Body of pancreas (tissue), 4 donors: ENCODE measurements at regions not wholly inside any gene's neighbourhood (a gene's known extent, or its start where the extent isn't known, plus 50 kb on each side); places are given as distances from the start of the nearest gene placed in this dataset.

Experiments used
- ATAC-seq: fragments of 150-250 bp; one replicate; pipeline ENCODE4 v1.9.1; 2016
- DNase-seq, 4 donors: peaks; one replicate each; pipeline ENCODE4 v3.0.0-alpha.2; 2019
- H3K27ac ChIP-seq, 4 donors: fragments of 200-600 bp; sonication (generic); 1 replicate in 3 of 4; 2 replicates in 1 of 4; pipeline versions ENCODE4 v1.5.1 to v1.6.1; 2016 to 2019; ENCODE audit warnings: mild to moderate bottlenecking in 1 of 4, mixed read lengths in 1 of 4, moderate library complexity in 1 of 4
- H3K27me3 ChIP-seq, 2 donors: fragments of 200-600 bp; sonication (generic); one replicate each; pipeline ENCODE4 v1.6.0; 2016; ENCODE audit warnings: mild to moderate bottlenecking in 1 of 2
- H3K36me3 ChIP-seq, 2 donors: fragments of 200-600 bp; sonication (generic); replicated peaks in 1 of 2; 2 replicates each; pipeline ENCODE4 v1.5.1; 2016; ENCODE audit warnings: low read depth in 2 of 2; ENCODE audit not compliant: insufficient read depth in 1 of 2
- H3K4me1 ChIP-seq: fragments of 200-600 bp; sonication (generic); one replicate; pipeline ENCODE4 v1.6.0; 2016
- H3K4me3 ChIP-seq, 2 donors: fragments of 200-600 bp; sonication (generic); 1 replicate in 1 of 2; 2 replicates in 1 of 2; pipeline ENCODE4 v1.5.1; 2016 to 2019
- H3K9me3 ChIP-seq, 3 donors: fragments of 200-600 bp; sonication (generic); 1 replicate in 2 of 3; 2 replicates in 1 of 3; pipeline ENCODE4 v1.5.1; 2016
- CTCF ChIP-seq, 7 experiments: fragments of 450-650 bp in 4 of 7; fragments of 200-600 bp in 3 of 7; sonication (generic) in 3 of 7; IDR thresholded peaks; one replicate each; pipeline ENCODE4 v1.5.1; 2016 to 2019; ENCODE audit warnings: antibody characterized with exemption in 7 of 7
- POLR2A ChIP-seq, 3 donors: fragments of 450-650 bp; IDR thresholded peaks; one replicate each; pipeline ENCODE4 v1.6.1; 2016; ENCODE audit warnings: antibody characterized with exemption in 3 of 3, mild to moderate bottlenecking in 2 of 3
- WGBS, 2 donors: methylation state at CpG; one replicate each; pipeline ENCODE4 v1.1.5; 2017; 5-methylcytosine and 5-hydroxymethylcytosine counted together
- intact Hi-C: fragments of 100-400 bp; cut with DNase I; formaldehyde crosslinking; loops from one replicate; pipeline ENCODE4 v1.15.1; 2023

DNA sequence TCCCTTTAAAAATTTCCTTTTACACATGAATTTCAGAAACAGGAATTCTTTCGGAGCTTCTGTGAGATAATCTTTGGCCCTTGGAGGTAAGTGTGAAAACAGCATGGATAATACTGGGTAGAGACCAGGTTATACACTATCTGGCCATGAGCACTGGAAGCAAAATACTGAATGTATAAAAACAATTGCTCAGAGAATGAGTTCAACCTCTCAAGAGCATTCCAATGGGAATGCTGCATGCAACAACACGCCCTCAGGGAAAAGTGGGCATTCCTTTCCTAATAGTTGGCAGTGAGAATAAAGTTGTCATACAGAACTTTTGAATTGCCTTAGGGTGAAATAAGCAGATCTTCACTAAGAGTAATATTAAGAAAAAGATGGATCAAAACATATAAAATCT, 574.8 kb upstream of the DIPK2B start:
- H3K9me3 ChIP-seq: no peaks in the 10 kb centered on the region
- DNase-seq: no peak
- 73 to 76% methylated on average over 2 of the region's 2 CpGs for WGBS, 2 donors
- H3K36me3 ChIP-seq: no peaks in the 10 kb centered on the region
- H3K4me1 ChIP-seq: peaks cover 12% of the 10 kb centered on the region
- no peaks in the 10 kb centered on the region for H3K27me3 ChIP-seq
- TF ChIP-seq POLR2A (IDR thresholded peaks at IDR 0.05): no peak
- TF ChIP-seq CTCF (IDR thresholded peaks at IDR 0.05): no peak
- ATAC-seq: no peak
- intact Hi-C loops: no loop called here
- H3K4me3 ChIP-seq: no peak overlapping the region
- no peak overlapping the region for H3K27ac ChIP-seq

DNA sequence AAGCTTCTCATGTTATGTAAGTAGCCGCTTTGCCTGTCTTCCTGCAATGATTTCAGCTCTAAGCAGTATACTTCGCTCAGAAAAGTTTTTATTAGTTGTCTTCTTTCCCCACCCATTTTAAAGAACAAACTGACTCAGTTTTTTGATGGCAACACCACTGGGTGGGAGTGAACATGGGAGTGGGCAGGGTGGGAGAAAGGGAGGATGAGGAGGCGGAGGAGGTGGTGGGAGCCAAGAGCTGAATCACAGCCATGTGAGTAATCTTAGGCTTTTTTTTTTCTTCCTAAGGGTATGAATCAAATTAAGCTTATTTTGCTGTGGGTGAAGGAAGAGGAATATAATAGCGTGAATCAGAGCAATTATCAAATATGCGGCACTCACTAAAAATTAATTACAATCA, 574.3 kb upstream of the DIPK2B start:
- no peak overlapping the region for H3K4me3 ChIP-seq
- H3K4me1 ChIP-seq: peaks cover 14% of the 10 kb centered on the region
- no peaks in the 10 kb centered on the region for H3K9me3 ChIP-seq
- intact Hi-C loops: no loop called here
- H3K27me3 ChIP-seq: no peaks in the 10 kb centered on the region
- H3K27ac ChIP-seq: no peak overlapping the region
- 58 to 79% methylated on average over 5 of the region's 5 CpGs for WGBS, 2 donors
- DNase-seq: no peak
- no peaks in the 10 kb centered on the region for H3K36me3 ChIP-seq
- TF ChIP-seq CTCF (IDR thresholded peaks at IDR 0.05) (no peak), POLR2A (IDR thresholded peaks at IDR 0.05) (no peak)
- no peak for ATAC-seq

DNA sequence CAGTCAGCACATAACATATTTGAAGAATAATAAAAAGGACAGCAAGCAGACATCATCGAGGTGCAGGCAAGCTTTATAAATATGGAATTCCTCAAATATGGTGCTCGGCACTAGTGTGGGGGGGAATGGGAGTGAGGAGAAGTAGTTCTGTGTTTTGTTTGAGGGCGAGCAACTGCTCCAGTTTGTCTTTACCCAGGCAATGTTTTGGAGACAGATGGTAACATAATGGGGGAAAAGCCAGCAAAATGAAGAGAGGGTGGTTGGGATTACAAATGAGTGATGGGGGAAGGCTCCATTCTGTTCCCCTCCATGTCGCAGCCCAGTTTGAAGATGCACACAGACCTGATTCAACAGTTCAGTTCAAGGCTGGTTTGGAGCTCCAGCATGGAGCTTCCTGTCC, 572.9 kb upstream of the DIPK2B start:
- Histone ChIP-seq H3K9me3 (no peaks in the 10 kb centered on the region), H3K27me3 (no peaks in the 10 kb centered on the region), H3K4me3 (no peak overlapping the region), H3K36me3 (no peaks in the 10 kb centered on the region), H3K4me1 (peaks cover 14% of the 10 kb centered on the region), H3K27ac (no peak overlapping the region)
- intact Hi-C loops: no loop called here
- no peak for DNase-seq
- no peak for TF ChIP-seq CTCF (IDR thresholded peaks at IDR 0.05)
- 82 to 84% methylated on average over 4 of the region's 4 CpGs for WGBS, 2 donors
- ATAC-seq: no peak

- Histone ChIP-seq H3K9me3 (no peaks in the 10 kb centered on the region), H3K4me3 (no peak overlapping the region), H3K36me3 (no peaks in the 10 kb centered on the region), H3K4me1 (peaks cover 14% of the 10 kb centered on the region), H3K27me3 (no peaks in the 10 kb centered on the region), H3K27ac (peak overlapping the region in 2 of 4 donors; percentile 78 to 83)
- ATAC-seq: no peak
- intact Hi-C loops: no loop called here
- whole genome bisulfite sequencing, 2 donors: 35 to 62% methylated on average over 7 of the region's 7 CpGs
- no peak for TF ChIP-seq POLR2A (IDR thresholded peaks at IDR 0.05)
- no peak for TF ChIP-seq CTCF (IDR thresholded peaks at IDR 0.05)
- DNase-seq: no peak
Measured at GRCh38 chrX:45771560-45772340, 571.1 kb upstream of the DIPK2B start.

DNA sequence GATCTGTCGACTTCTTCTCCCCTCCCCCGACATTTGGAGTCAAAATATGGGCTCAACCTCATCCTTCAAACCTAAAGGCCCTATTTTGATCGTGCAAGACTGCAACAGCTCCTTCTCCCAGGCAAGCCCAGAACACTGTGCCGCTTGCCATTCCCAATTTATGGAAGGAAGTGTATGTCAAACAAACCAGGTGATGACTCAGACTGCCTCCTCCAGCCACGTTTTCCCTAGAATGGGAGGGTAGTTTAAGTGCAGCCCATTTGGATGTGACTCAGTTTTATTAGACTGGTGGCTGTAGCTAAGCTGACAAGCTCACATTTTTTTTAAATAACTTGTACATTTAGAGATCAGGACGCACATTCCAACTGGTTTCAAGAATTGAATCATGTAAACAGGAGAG, 570.4 kb upstream of the DIPK2B start:
- H3K36me3 ChIP-seq: no peaks in the 10 kb centered on the region
- peaks cover 14% of the 10 kb centered on the region for H3K4me1 ChIP-seq
- intact Hi-C loops: no loop called here
- H3K4me3 ChIP-seq: no peak overlapping the region
- no peak for TF ChIP-seq POLR2A (IDR thresholded peaks at IDR 0.05)
- no peak for TF ChIP-seq CTCF (IDR thresholded peaks at IDR 0.05)
- DNase-seq (peak in 1 of 4 donors; percentile 34), ATAC-seq (no peak)
- whole genome bisulfite sequencing, 2 donors: 33 to 35% methylated on average over 6 of the region's 6 CpGs
- H3K27me3 ChIP-seq: no peaks in the 10 kb centered on the region
- peak overlapping the region in 3 of 4 donors; percentile 56 to 83 (median 78) for H3K27ac ChIP-seq
- no peaks in the 10 kb centered on the region for H3K9me3 ChIP-seq
